T-helper 2 cell treated with Interferon-gamma antibody and Interleukin-4, amounts not matched to agents 5 μg/mL and 100 μg/mL, for 36 hours (primary cell): ENCODE measurements at regions not wholly inside any gene's neighbourhood (a gene's known extent, or its start where the extent isn't known, plus 50 kb on each side); places are given as distances from the start of the nearest gene placed in this dataset.
"Not testable (repeated sequence)": the region's sequence is repeated elsewhere in the genome, so short reads cannot be mapped to it uniquely, and the experiment has no call there.

ENCODE experiments used
- DNase-seq: peaks from one replicate; pipeline ENCODE4 v3.0.0; 2021; ENCODE audit warnings: low spot score
- H3K27ac Mint-ChIP-seq: one replicate; pipeline ENCODE4 v1.8.0; 2021; ENCODE audit warnings: mild to moderate bottlenecking, mixed read lengths
- H3K27me3 Mint-ChIP-seq: one replicate; pipeline ENCODE4 v1.8.0; 2021; ENCODE audit warnings: low read depth, mixed read lengths
- H3K36me3 Mint-ChIP-seq: one replicate; pipeline ENCODE4 v1.8.0; 2021; ENCODE audit warnings: low read depth, mixed read lengths
- H3K4me1 Mint-ChIP-seq: one replicate; pipeline ENCODE4 v1.8.0; 2021; ENCODE audit warnings: low read depth, mixed read lengths
- H3K4me3 Mint-ChIP-seq: one replicate; pipeline ENCODE4 v1.8.0; 2022; ENCODE audit warnings: mild to moderate bottlenecking, moderate library complexity, mixed read lengths
- H3K9me3 Mint-ChIP-seq: one replicate; pipeline ENCODE4 v1.8.0; 2021; ENCODE audit warnings: mixed read lengths

DNA sequence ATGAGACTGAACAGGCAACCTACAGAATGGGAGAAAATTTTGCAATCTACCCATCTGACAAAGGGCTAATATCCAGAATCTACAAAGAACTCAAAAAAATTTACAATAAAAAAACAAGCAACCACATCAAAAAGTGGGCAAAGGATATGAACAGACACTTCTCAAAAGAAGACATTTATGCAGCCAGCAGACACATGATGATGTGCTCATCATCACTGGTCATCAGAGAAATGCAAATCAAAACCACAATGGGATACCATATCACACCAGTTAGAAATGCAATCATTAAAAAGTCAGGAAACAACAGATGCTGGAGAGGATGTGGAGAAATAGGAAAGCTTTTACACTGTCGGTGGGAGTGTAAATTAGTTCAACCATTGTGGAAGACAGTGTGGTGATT lies 51.7 kb upstream of the PAXBP1 start:
- H3K27ac Mint-ChIP-seq, H3K4me1 Mint-ChIP-seq: not testable (repeated sequence)

GRCh38 chr21:32824950-32825349 lies 53.4 kb upstream of the PAXBP1 start:
- DNase-seq: no peak
- Mint-ChIP-seq H3K4me1 (peaks cover 3% of the 10 kb centered on the region), H3K4me3 (no peak overlapping the region), H3K9me3 (no peaks in the 10 kb centered on the region), H3K36me3 (no peaks in the 10 kb centered on the region), H3K27ac (no peak overlapping the region), H3K27me3 (peaks cover 8% of the 10 kb centered on the region)

More for the DNA sequence above, 51.7 kb upstream of the PAXBP1 start:
- not testable (repeated sequence) for H3K9me3 Mint-ChIP-seq, H3K4me3 Mint-ChIP-seq, DNase-seq, H3K36me3 Mint-ChIP-seq, H3K27me3 Mint-ChIP-seq

GRCh38 chr21:32826329-32827167 lies 55.0 kb upstream of the PAXBP1 start:
- no peak overlapping the region for H3K4me3 Mint-ChIP-seq
- H3K27ac Mint-ChIP-seq: no peak overlapping the region
- DNase-seq: peak; percentile 16
- peaks cover 3% of the 10 kb centered on the region for H3K4me1 Mint-ChIP-seq
- H3K9me3 Mint-ChIP-seq: no peaks in the 10 kb centered on the region
- no peaks in the 10 kb centered on the region for H3K36me3 Mint-ChIP-seq
- peaks cover 8% of the 10 kb centered on the region for H3K27me3 Mint-ChIP-seq

- H3K36me3 Mint-ChIP-seq: no peaks in the 10 kb centered on the region
- H3K27ac Mint-ChIP-seq: no peak overlapping the region
- H3K9me3 Mint-ChIP-seq: no peaks in the 10 kb centered on the region
- no peaks in the 10 kb centered on the region for H3K4me1 Mint-ChIP-seq
- no peak for DNase-seq
- H3K27me3 Mint-ChIP-seq: peaks cover 12% of the 10 kb centered on the region
- no peak overlapping the region for H3K4me3 Mint-ChIP-seq
Measured at GRCh38 chr21:32828908-32829307, 57.4 kb upstream of the PAXBP1 start.

- H3K36me3 Mint-ChIP-seq: no peaks in the 10 kb centered on the region
- H3K27ac Mint-ChIP-seq: no peak overlapping the region
- H3K4me1 Mint-ChIP-seq: no peaks in the 10 kb centered on the region
- no peak for DNase-seq
- H3K4me3 Mint-ChIP-seq: no peak overlapping the region
- peaks cover 15% of the 10 kb centered on the region for H3K27me3 Mint-ChIP-seq
- H3K9me3 Mint-ChIP-seq: no peaks in the 10 kb centered on the region
Measured at GRCh38 chr21:32829504-32829903, 57.9 kb upstream of the PAXBP1 start.

- not testable (repeated sequence) for DNase-seq, H3K4me3 Mint-ChIP-seq, H3K9me3 Mint-ChIP-seq, H3K27ac Mint-ChIP-seq, H3K36me3 Mint-ChIP-seq, H3K4me1 Mint-ChIP-seq
- H3K27me3 Mint-ChIP-seq: peaks cover 18% of the 10 kb centered on the region
Measured at GRCh38 chr21:32831779-32832178, 60.2 kb upstream of the PAXBP1 start.

DNA sequence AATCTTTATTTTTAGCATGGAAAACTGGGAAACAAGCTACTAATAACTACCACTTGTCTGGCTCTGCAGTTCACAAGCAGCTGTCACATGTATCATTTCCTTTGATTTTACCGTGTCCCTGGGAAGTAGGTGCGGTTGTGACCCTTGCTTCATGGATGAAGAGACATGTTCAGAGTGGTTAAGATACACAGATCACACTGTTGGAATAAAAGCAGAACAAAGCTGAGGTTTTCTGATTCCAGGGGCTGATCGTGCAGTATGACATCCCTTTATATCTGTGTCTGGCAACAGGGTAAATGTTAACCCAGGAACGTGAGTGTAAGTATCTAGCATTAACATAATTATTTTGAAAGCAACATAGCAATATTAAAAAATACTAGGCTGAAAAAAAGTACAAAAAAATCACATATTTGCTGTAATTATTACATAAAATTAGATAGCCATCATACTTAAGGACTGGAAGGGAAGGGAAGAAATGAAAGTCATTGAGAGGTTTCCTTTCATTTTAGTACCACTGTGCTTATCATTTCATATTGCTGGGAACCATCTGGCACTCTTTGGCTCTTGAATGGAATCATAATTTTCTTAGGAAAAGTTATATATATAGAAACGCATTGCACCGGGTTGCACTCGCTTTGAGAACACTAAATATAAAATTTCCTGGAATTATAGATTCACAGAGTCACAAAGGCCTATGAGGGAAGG lies 62.8 kb upstream of the PAXBP1 start:
- no peaks in the 10 kb centered on the region for H3K36me3 Mint-ChIP-seq
- no peak overlapping the region for H3K4me3 Mint-ChIP-seq
- no peak for DNase-seq
- H3K9me3 Mint-ChIP-seq: no peaks in the 10 kb centered on the region
- no peaks in the 10 kb centered on the region for H3K4me1 Mint-ChIP-seq
- H3K27ac Mint-ChIP-seq: no peak overlapping the region
- H3K27me3 Mint-ChIP-seq: peaks cover 19% of the 10 kb centered on the region

- peaks cover 24% of the 10 kb centered on the region for H3K27me3 Mint-ChIP-seq
- H3K36me3 Mint-ChIP-seq: no peaks in the 10 kb centered on the region
- no peaks in the 10 kb centered on the region for H3K9me3 Mint-ChIP-seq
- no peak overlapping the region for H3K4me3 Mint-ChIP-seq
- no peak overlapping the region for H3K27ac Mint-ChIP-seq
- no peak for DNase-seq
- H3K4me1 Mint-ChIP-seq: no peaks in the 10 kb centered on the region
Measured at GRCh38 chr21:32834916-32835235, 63.3 kb upstream of the PAXBP1 start.

GRCh38 chr21:32842146-32842545 lies 70.6 kb upstream of the PAXBP1 start:
- Mint-ChIP-seq H3K36me3 (no peaks in the 10 kb centered on the region), H3K27ac (no peak overlapping the region), H3K4me1 (no peaks in the 10 kb centered on the region), H3K9me3 (no peaks in the 10 kb centered on the region), H3K4me3 (no peak overlapping the region), H3K27me3 (peaks cover 13% of the 10 kb centered on the region)
- DNase-seq: no peak

DNA sequence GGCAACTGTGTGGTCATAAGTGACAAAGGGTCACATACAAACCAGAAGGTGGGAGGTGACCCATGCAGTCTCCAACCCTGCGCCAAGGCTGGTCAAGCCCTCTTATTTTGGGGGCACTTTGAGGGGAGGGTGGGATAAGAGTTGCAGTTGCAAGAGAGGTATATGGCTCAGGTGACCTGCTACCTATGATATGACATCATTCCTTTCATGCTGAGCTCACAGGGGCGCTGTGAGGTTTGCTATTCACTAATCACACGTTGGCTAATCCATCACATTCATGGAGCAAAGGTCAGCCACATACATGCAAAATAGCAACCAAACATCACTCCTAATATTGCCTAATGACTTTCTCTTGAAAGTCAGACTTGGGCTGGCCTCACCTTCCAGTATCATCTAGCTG lies 72.0 kb upstream of the PAXBP1 start:
- Mint-ChIP-seq H3K9me3 (no peaks in the 10 kb centered on the region), H3K4me3 (no peak overlapping the region), H3K27ac (no peak overlapping the region), H3K36me3 (no peaks in the 10 kb centered on the region), H3K4me1 (no peaks in the 10 kb centered on the region), H3K27me3 (peaks cover 11% of the 10 kb centered on the region)
- DNase-seq: no peak

- Mint-ChIP-seq H3K27me3 (peaks cover 10% of the 10 kb centered on the region), H3K27ac (no peak overlapping the region), H3K9me3 (no peaks in the 10 kb centered on the region)
Measured at GRCh38 chr21:32844076-32844475, 72.5 kb upstream of the PAXBP1 start.

GRCh38 chr21:32844653-32845436 lies 73.3 kb upstream of the PAXBP1 start:
- Mint-ChIP-seq H3K9me3 (no peaks in the 10 kb centered on the region), H3K36me3 (no peaks in the 10 kb centered on the region), H3K4me3 (no peak overlapping the region), H3K27me3 (peaks cover 3% of the 10 kb centered on the region), H3K27ac (no peak overlapping the region), H3K4me1 (no peaks in the 10 kb centered on the region)
- no peak for DNase-seq

More at GRCh38 chr21:32844076-32844475, 72.5 kb upstream of the PAXBP1 start:
- no peak for DNase-seq
- Mint-ChIP-seq H3K4me3 (no peak overlapping the region), H3K4me1 (no peaks in the 10 kb centered on the region), H3K36me3 (no peaks in the 10 kb centered on the region)

DNA sequence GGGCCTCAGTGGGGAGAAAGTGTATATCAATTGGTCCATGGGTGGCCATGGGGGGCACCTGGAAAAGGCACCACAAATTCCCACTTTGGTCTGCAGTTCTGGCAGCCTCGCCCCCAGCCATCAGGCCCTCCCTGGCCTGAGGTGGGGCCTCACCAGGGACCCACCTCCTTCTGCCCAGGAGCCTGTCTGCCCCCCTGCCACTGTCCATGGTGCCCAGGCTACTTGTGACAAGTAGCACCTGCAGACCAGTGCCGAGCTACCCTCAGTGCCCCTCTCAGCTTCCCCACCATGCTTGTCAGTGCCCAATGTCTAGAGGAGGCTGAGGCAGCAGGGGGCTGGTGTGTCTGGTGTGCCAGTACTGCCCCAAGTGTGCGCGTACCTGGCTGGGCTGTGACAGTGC lies 87.1 kb upstream of the PAXBP1 start:
- no peak for DNase-seq
- Mint-ChIP-seq H3K36me3 (no peaks in the 10 kb centered on the region), H3K4me1 (no peaks in the 10 kb centered on the region), H3K4me3 (no peak overlapping the region), H3K27me3 (peaks cover 16% of the 10 kb centered on the region), H3K9me3 (peaks cover 12% of the 10 kb centered on the region), H3K27ac (no peak overlapping the region)

- Mint-ChIP-seq H3K4me1 (no peaks in the 10 kb centered on the region), H3K27ac (no peak overlapping the region), H3K27me3 (peaks cover 16% of the 10 kb centered on the region), H3K4me3 (no peak overlapping the region), H3K36me3 (no peaks in the 10 kb centered on the region), H3K9me3 (peaks cover 12% of the 10 kb centered on the region)
- no peak for DNase-seq
Measured at GRCh38 chr21:32860399-32860798, 88.8 kb upstream of the PAXBP1 start.
